DMS153 treated with DMSO at 0.1 percent for 48 hours (cell line): ENCODE measurements at regions not wholly inside any gene's neighbourhood (a gene's known extent, or its start where the extent isn't known, plus 50 kb on each side); places are given as distances from the start of the nearest gene placed in this dataset.

Source experiments
- DNase-seq: peaks from one replicate; lab custom pipeline; 2025; ENCODE audit not compliant: unreplicated experiment; lab: John Stamatoyannopoulos, UW

DNA sequence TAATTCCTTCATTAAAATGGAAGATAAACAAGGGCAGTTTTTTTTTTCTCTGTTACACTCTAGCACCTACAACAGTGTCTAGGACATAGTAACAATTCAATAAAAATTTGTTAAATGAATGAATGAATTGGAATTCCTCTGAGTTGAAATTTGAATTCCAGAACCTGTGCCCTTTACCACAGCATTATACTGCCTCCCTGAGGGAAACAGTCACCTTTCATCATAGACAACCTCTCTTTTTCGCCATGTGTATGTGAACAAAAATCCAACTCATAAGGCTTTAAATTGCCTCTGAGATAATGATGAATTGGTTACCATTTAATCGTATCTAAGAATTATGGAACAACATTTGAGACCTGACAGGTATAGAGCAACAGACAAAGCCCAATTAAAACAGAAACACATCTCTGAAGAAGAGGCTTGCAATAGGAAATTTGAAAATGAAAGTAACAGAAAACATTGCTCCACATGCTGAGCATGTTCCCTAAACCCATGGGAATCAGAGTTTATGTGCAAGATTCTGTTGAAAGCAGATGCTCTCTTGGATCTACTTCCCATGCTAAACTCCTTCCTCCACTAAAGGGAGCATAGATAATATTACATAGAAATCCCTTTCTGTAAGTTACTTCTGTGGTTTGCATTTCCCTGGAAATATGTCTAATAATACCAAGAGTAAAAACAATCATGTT is 657.8 kb downstream of the GALC start:
- DNase-seq, result no peak

DNA sequence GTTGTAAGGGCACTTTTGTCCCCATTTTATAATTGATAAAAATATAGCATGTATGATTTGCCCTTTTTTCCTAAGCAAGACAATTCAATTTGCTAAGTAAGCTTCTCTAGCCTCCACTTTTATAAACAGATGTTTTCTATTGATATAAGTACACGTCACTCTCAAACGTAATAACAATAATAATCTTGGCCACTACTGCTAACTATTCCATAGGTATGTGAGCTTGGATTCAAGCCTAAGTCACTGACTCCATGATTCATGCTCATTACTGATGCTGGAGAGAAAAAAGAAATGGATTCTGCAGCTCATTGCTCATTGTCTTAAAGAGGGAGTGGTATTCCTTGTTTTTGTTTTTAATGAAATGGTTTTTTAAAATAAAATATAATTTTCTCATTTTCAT is 661.0 kb downstream of the GALC start:
- DNase-seq, result no peak

- DNase-seq, result no peak
Observed at GRCh38 chr14:87325741-87326140, 667.2 kb downstream of the GALC start.

DNA sequence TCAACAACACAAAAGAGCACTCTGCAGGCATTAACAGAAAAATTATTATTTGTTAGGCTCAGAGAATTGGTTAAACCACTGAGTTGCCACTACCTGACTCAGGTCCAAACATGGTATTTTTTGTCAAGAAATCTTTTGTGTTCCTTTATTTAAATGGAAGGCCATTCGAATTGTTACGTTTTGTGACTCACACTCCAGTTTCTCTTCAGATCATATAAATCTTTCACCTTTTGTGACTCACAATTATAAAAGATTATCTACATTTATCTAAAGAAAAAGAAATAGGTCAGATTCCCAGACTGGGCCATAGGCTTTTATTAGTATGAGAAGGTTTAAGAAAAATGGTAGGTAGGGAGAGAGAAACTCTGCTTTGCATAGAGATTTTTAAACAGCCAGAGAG is 669.8 kb downstream of the GALC start:
- DNase-seq, result no peak

GRCh38 chr14:87321548-87321947 is 671.4 kb downstream of the GALC start:
- no peak for DNase-seq

GRCh38 chr14:87312894-87313205 is 680.1 kb downstream of the GALC start:
- no peak for DNase-seq

DNA sequence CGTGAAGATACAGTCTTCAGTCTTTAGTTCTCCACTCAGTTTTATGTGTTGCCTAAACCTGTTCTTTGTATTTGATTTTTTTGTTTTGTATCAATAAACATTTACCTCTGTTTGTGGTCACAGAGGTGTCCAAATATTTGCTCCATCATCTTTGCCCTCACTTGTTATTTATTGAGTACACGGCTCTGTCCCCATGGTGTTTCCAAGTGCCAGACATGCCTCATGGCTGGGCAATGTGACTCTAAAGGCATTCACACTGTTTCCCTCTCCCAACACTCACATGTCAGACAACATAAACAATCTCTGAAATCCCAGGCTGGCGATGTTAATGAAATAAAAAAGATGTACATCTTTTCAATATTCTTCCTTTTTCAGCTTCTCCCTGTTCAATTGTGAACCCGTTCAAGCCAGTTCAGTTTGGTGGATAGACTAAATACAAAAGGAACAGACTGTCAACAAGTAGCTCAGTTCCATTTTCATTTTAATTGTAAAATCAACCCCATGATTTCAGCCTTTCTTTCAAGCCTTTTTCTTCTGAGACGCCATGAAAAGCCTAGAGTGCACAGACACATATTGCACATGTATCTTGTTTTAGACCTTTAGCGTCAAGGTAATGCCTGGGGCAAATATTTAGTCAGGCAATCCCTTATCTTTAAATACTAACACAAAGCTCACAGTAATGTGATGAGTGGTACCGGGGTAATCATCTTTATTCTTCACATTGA is 680.7 kb downstream of the GALC start:
- no peak for DNase-seq

DNA sequence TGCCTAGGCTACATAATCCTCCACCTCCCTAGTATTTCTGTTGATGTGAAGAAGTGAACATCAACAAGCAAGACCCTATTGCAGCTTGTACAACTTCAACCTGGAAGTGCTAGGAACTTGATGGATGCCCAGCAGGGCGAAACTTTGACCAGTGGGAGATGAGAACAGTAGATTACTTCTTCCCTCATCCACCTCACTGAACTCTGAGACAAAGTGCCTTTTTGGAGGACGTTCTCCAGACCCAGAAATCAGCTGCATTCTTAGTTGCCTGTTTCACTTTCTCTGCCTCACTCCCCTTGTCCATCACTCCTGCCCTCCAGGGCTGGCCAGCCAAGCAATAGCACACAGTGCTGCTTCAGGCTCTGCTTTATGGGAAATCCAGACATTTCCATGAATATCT is 683.4 kb downstream of the GALC start:
- DNase-seq, result no peak

DNA sequence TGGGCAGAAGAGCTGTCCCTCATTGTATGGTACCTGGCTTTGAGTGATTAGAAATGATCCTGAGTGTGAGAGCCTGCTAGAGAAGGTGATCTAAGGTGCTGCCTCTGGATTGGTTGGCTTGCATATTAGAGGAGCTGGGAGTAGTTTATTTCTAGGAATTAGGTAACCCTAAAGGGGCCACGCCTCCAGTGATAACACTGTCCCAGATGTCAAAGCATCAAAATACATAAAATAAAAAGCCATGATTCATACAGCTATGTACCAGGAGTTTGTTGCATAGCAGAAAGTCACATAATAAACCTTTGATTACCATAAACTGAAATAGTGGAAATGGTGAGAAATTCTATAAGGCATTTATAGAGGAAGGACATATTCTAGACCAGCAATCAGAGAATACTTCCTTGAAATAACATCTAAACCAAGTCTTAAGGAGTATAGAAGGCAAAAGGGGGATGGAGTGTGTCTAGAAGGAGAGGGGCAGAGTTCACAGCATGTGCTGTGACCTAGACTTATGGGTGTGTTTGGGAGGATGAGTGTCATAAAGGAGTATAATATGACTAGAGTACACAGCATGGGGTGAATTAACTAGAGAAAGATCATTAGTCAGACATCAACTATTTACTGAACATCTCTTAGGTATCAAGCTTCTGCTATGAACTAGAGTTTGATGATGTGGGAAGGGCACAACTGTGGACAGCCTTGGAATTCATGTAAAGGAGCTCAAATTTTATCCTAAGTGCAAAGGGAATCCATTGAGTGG is 686.4 kb downstream of the GALC start:
- DNase-seq, result no peak

DNA sequence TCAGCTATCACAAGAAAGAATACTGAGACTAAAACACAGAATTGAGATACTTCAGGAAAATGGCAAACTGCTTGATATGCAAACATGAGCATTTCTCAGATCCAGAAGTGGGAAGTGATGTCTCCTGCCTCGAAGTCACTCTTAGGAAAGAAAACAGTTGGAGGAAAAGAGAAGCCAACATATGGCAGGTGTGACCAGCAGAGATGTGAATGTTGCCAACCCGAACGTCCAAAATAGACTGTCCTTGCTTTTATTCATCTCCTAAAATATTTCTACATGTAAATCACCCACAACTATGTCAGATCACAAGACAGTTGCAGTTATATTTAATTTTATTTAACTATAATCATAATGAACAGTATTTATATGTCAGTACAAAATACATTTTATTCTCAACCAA is 687.6 kb downstream of the GALC start:
- DNase-seq, result no peak

DNA sequence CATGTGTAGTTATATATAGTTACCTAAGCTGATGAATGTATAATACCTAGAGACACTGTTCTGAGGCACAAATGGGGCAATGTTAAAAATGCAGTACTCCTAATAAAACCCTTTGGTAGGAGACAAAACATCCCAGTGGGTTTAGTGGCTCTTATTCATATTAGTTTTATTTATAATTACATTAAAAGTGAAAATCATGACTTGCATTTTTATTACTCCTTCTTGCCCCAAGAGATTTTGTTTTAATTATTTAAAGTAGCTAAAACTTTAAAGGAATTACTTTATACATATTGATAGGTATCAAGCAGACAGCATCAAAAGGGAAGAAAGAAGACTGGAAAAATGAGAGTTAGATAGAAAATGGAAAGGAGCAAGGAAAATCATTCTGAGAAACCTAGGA is 688.6 kb downstream of the GALC start:
- DNase-seq, result no peak

DNA sequence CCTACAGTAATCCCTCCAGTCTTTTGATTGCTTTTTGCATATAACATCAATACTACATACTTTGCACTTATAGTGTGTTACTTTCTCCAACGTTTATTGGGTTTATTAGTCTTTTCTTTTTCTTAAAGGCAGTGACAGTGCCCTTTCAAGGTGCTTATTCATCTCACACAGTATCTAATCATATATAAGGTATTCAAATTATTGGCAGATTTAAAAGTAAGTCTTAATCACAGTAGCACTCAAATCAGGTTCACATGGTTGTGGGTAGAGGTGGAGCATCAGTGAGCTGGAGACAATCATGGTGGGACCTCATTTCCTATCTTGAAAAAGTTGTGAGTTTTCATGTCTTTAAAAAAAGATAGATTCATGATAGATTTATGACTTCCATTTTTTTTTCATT is 706.2 kb downstream of the GALC start:
- no peak for DNase-seq

DNA sequence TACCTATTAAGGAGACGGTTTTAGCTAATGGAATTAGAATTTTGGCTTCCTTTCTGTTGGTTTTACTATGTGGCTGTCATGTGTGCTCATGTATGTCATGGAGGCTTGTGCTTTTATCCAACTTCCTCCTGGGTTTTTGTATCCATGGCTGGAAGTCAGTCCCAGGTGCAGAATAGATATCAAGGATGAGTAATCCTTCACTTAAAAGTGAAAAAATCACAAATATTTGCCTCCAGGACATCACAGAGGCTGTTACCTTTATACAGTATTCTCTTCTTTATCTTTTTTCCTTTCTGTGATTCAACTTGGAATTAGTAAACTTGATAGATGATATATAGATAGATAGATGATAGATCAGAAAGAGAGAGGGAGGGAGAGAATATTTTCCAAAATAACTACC is 706.8 kb downstream of the GALC start:
- DNase-seq, result no peak

GRCh38 chr14:87285506-87285905 is 707.5 kb downstream of the GALC start:
- no peak for DNase-seq

DNA sequence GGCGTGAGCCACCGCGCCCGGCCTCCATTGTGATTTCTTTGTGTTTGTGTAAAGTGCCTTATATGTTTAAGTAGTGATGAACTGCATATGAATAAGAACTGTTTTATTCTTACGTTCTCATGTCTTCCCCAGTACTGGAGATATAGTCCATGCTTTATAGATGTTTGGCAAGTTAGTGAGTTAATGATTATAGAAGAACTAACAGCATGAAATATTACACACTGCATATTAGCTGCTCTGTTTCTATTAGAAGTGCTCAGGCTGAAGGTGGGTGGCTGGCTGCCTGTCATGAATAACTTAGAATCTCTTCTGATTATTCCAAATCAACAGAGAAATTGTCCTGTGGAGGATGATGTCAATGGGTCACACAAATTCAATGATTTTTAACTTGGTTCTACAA is 709.4 kb downstream of the GALC start:
- DNase-seq, result no peak

DNA sequence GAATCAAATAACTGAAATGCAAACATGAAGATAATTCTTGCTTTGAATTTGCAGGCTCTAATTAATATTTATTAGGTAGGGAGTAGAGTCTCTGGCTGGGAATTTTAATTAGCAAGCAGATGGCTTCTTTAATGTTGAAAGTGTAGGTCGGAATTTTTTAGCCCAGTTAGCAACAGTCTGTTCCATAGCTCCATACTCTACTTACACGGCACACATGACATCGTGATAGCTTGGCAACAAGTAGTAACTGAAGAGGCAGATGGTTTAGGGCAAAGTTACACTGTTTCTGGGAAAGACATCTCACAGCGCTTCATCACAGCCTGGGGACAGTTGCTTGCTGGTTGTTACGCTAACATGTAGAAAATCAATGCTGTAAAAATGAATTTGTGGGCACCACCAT is 710.7 kb downstream of the GALC start:
- no peak for DNase-seq

DNA sequence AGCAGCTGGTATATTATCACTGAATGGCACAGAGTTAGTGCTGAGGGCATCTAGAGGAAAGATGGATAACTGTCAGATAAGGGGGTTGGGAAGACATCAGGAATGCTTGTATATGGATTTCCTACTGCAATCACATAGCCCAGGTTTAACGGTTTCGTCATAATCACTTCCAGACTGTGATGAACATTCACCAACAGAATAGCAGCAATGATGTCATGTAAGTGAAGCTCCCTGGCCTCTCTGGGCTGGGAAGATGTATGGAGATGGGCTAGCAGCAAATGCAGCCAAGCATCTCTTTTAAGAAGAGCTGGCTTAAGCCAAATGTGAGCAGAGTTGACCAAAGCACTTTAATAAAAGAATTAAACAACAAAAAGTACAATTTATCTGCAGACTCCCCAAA is 714.6 kb downstream of the GALC start:
- no peak for DNase-seq

DNA sequence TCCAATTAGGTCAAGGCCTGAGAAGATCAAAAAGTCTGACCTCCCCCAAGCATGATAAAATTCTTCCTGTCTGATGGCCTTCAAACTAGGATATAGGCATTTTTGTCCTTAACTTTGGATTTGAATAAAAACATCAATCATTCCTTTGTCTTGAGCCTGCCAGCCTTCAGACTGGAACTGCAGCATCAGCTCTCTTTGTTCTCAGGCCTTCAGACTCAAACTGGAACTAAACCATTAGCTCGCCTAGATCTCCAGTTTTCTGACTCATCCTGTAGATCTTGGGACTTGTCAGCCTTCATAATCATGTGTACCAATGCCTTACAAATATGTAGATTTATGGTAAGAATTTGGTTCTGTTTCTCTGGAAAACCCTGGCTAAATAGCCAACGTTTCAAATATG is 721.7 kb downstream of the GALC start:
- DNase-seq, result no peak

DNA sequence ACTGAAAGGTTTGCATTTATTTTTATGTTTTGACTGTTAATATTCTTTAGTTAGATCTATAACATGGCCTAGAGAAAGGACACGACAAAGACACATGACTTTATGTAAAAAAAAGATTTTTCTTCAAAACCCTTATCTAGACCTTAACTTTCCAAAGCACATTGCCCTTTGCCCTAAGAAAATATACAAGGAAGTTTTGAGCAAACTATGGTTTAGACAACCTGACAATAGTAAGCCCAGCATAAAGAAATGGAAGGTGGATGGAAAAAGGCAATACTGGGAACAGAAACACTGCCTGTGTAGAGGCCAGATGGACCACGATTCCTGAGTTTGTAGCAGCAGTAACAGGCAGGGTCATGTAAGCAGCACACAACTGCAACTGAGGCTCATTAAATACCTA is 724.0 kb downstream of the GALC start:
- DNase-seq, result no peak

- DNase-seq, result no peak
Observed at GRCh38 chr14:87264796-87265195, 728.2 kb downstream of the GALC start.

- no peak for DNase-seq
Observed at GRCh38 chr14:87264272-87264785, 728.7 kb downstream of the GALC start.

DNA sequence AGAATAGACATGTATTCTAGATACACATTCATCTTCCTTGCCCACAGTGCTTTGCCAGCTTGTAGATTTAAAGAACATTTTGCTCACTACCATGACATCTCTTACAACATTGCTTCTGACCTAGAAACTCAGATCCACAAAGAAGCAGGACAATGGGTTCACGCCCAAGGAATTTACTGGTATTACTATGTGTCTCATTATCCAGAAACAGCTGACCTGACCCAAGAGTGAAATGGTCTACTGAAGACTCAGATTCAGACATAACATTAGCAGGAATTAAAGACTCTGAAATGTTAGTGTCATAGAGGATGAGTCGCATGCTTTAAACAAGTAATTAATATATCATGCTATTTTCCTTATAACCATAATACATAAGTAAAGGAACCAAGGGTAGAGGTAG is 731.4 kb downstream of the GALC start:
- no peak for DNase-seq
